Right cardiac atrium (tissue), 5 donors: ENCODE measurements at regions not wholly inside any gene's neighbourhood (a gene's known extent, or its start where the extent isn't known, plus 50 kb on each side); places are given as distances from the start of the nearest gene placed in this dataset.

Experiments
- ATAC-seq, 2 donors: fragments of 200-7000 bp; cut with Tn5 transposase; one replicate each; pipeline versions ENCODE4 v1.8.0 to v1.9.1; 2020; ENCODE audit warnings: moderate library complexity in 2 of 2, mild to moderate bottlenecking in 1 of 2
- DNase-seq, 3 donors: peaks; one replicate each; pipeline ENCODE4 v3.0.0-alpha.2; 2020
- H3K27ac ChIP-seq: one replicate; pipeline ENCODE4 v1.5.1; 2013; ENCODE audit warnings: mild to moderate bottlenecking, low read length, control low read depth, moderate library complexity
- H3K27me3 ChIP-seq: one replicate; pipeline ENCODE4 v1.6.1; 2013; ENCODE audit not compliant: control insufficient read depth, insufficient read depth
- H3K4me1 ChIP-seq: one replicate; pipeline ENCODE4 v1.6.1; 2013; ENCODE audit warnings: low read length; ENCODE audit not compliant: control insufficient read depth, insufficient read depth
- H3K4me3 ChIP-seq: one replicate; pipeline ENCODE4 v1.5.1; 2013; ENCODE audit warnings: low read length, control low read depth
- H3K9me3 ChIP-seq: one replicate; pipeline ENCODE4 v1.6.1; 2013; ENCODE audit warnings: low read length; ENCODE audit not compliant: control insufficient read depth
- WGBS: extraction: QIAGEN DNeasy Blood & Tissue Kit; methylation state at CpG from one replicate; pipeline ENCODE4 v1.1.7; 2013; 5-methylcytosine and 5-hydroxymethylcytosine counted together
- intact Hi-C, 4 donors: fragments of 100-400 bp; cut with DNase I; formaldehyde crosslinking; loops; one replicate each; pipeline versions ENCODE4 v1.11.0 to v1.14.0; 2022 to 2023
- donor health status: healthy with polysubstance abuse.
- donor health status: DM: no; HTN: yes; CAD: no.
- donor health status: DM: no; HTN: no; CAD: no.
- donor health status: DM: no; HTN: yes; CAD: no; lungs with severe emphysema.
- donor health status: DM: yes; HTN: yes; CAD: no.

DNA sequence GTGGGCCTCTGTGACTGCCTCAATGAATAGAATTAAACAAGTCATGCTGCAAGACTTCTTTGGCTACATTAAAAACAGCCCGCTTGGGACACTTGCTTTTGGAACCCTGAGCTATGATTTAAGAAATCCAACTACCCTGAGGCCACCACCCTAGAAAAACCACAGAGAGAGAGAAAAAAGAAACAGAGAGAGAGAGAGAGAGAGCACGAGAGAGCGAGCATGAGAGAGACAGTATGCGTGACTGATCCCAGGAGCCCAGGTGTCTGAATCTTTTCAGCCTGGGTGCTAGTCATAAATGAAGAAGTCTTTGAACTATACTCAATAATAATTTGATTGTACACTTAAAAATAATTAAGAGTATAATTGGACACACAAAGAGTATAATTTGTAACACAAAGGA is 123.1 kb upstream of the FREM1 start:
- Histone ChIP-seq H3K4me1 (no peaks in the 10 kb centered on the region), H3K27ac (no peak overlapping the region), H3K27me3 (no peaks in the 10 kb centered on the region), H3K9me3 (no peaks in the 10 kb centered on the region), H3K4me3 (no peak overlapping the region)
- ATAC-seq, result no peak
- DNase-seq, result no peak
- WGBS, result 94% methylated on average over 4 of the region's 4 CpGs
- intact Hi-C loops, result no loop called here

GRCh38 chr9:15032860-15033259 is 122.6 kb upstream of the FREM1 start:
- WGBS, result 80% methylated on average over 1 of the region's 1 CpG
- H3K27me3 ChIP-seq, result no peaks in the 10 kb centered on the region
- DNase-seq (no peak), ATAC-seq (no peak)
- no peak overlapping the region for H3K27ac ChIP-seq
- no peak overlapping the region for H3K4me3 ChIP-seq
- H3K4me1 ChIP-seq, result no peaks in the 10 kb centered on the region
- no peaks in the 10 kb centered on the region for H3K9me3 ChIP-seq
- intact Hi-C loops, result no loop called here

GRCh38 chr9:15021146-15021545 is 110.9 kb upstream of the FREM1 start:
- no peak for ATAC-seq
- WGBS, result 71% methylated on average over 1 of the region's 1 CpG

GRCh38 chr9:15018096-15018637 is 107.9 kb upstream of the FREM1 start:
- H3K27ac ChIP-seq, result no peak overlapping the region
- 92% methylated on average over 6 of the region's 6 CpGs for whole genome bisulfite sequencing
- intact Hi-C loops, result no loop called here
- H3K4me1 ChIP-seq, result no peaks in the 10 kb centered on the region
- DNase-seq (no peak), ATAC-seq (no peak)
- no peak overlapping the region for H3K4me3 ChIP-seq
- no peaks in the 10 kb centered on the region for H3K27me3 ChIP-seq
- H3K9me3 ChIP-seq, result no peaks in the 10 kb centered on the region

More at GRCh38 chr9:15021146-15021545, 110.9 kb upstream of the FREM1 start:
- Histone ChIP-seq H3K4me3 (no peak overlapping the region), H3K27ac (no peak overlapping the region), H3K27me3 (no peaks in the 10 kb centered on the region), H3K9me3 (no peaks in the 10 kb centered on the region), H3K4me1 (no peaks in the 10 kb centered on the region)
- DNase-seq, result no peak
- intact Hi-C loops, result no loop called here

GRCh38 chr9:15010581-15010980 is 100.4 kb upstream of the FREM1 start:
- no peaks in the 10 kb centered on the region for H3K9me3 ChIP-seq
- no peaks in the 10 kb centered on the region for H3K4me1 ChIP-seq
- intact Hi-C loops, result no loop called here
- DNase-seq (no peak), ATAC-seq (no peak)
- no peak overlapping the region for H3K4me3 ChIP-seq
- no peak overlapping the region for H3K27ac ChIP-seq
- no peaks in the 10 kb centered on the region for H3K27me3 ChIP-seq

DNA sequence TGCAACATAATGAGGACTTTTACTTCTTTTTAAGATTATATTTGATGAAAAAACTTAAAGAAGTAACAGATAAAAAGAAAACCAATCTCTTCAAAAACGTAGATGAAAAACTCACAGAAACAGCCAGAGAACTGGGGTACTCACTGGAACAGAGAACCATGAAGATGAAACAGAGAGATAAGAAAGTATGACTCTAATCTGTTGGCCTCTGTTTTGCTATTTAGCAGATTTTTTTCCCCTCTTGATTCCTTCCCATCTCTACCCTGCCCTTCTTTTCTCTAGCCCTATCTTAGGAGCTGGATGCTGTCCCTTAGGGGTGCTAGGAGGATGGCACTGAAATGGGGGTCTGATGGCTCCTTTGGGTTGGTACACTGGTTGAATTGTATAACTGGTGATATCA is 97.5 kb upstream of the FREM1 start:
- H3K27me3 ChIP-seq, result no peaks in the 10 kb centered on the region
- ATAC-seq (no peak), DNase-seq (no peak)
- H3K4me1 ChIP-seq, result no peaks in the 10 kb centered on the region
- 33% methylated on average over 1 of the region's 1 CpG for WGBS
- H3K27ac ChIP-seq, result no peak overlapping the region
- no peak overlapping the region for H3K4me3 ChIP-seq
- intact Hi-C loops, result no loop called here
- no peaks in the 10 kb centered on the region for H3K9me3 ChIP-seq

DNA sequence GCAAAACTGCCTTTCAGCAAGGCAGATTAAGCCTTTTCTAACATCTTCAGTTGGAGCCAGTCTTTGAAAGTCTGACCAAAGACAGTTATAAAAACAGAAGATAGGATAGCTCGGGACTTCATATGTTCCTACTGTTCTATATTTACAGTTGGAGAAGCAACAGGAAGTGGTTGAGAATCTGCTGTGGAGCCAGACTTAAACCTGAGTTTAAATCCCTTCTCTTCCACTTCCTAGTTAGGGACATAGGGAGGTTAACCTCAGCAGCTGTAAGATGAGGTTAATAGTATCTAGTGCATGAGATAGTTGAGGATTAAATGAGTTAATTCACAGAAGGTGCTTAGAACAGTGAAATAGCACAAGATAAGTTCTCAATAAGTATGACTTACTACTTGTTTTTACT is 84.5 kb upstream of the FREM1 start:
- H3K4me1 ChIP-seq, result no peaks in the 10 kb centered on the region
- WGBS, result 25% methylated on average over 1 of the region's 1 CpG
- H3K9me3 ChIP-seq, result no peaks in the 10 kb centered on the region
- intact Hi-C loops, result no loop called here
- ATAC-seq, result no peak
- no peak for DNase-seq
- no peaks in the 10 kb centered on the region for H3K27me3 ChIP-seq
- H3K27ac ChIP-seq, result no peak overlapping the region
- H3K4me3 ChIP-seq, result no peak overlapping the region

DNA sequence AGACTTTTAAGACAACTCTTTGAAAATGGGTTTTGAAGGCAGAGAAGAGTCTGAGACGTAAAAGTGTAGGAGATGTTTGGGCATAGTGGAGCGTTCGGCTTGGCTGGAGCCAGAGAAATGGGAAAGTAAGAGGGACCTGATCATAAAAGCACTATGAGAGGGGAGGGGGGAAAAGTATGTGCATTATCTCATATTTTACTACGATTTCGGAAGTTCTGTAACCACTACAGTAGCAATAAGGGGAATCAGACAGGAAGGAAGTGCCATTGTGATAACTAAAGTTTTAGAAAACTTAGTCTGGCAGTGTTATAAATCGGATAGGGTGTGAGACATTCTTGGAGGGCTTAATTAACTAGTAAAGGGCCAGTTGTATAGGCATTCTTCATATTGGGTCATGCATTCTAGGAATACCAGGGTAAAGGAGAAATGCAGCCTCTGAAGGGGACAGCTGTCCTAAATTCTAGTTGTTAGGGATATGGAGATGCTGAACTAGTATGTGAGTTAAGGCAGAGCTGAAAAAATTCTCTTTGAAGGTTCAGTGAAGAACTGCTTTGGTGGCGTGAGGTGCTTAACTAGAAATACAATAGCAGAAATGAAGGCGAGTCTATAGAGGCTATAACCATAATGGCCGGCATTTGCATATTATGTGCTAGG is 83.8 kb upstream of the FREM1 start:
- DNase-seq, result no peak
- Histone ChIP-seq H3K4me3 (peak overlapping the region; percentile 85), H3K27me3 (no peaks in the 10 kb centered on the region), H3K27ac (no peak overlapping the region), H3K4me1 (no peaks in the 10 kb centered on the region), H3K9me3 (no peaks in the 10 kb centered on the region)
- 52% methylated on average over 9 of the region's 9 CpGs for WGBS
- peak in 1 of 2 donors; percentile 4 for ATAC-seq
- intact Hi-C loops, result no loop called here

DNA sequence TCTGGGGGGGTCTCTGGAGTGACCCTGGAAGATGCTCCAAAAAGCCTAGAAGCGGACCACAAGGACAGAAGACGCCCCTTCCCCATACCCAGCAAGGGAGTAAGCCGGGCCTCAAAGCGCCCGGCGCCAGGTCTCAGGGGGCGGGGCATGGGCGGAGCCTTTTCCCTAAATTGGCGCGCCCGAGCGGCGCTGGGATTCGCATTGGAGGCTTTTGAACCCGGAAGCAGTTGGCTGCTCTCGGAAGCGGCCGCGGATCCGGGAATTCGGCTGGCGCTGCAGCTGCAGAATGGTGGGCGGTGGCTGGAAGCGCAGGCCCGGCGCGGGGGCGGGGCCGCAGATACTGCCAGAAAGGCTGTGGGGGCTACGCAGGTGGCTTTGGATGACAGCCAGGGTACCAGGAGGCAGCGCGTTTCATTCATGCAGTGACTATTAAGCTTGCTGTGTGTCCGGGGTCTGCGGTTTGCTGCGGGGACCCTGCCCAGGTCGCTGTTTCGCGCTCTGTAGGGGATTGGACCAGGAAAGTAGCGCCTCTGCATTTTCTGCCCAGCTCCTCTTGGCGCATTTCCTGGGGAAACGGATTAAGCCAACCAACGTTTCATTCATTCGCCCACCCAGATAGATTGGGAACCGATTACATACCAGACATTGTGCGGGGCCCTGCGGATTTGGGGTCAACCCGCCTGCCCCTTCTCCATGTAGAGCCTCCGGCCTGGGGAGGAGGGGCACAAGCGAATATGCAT is 83.0 kb upstream of the FREM1 start:
- Histone ChIP-seq H3K4me3 (peak overlapping the region; percentile 85), H3K27me3 (no peaks in the 10 kb centered on the region), H3K27ac (peak overlapping the region; percentile 65), H3K4me1 (no peaks in the 10 kb centered on the region), H3K9me3 (no peaks in the 10 kb centered on the region)
- DNase-seq, result peak; percentile 92 to 96 (median 96)
- 4% methylated on average over 49 of the region's 49 CpGs for WGBS
- intact Hi-C loops, result no loop called here
- peak; percentile 99 for ATAC-seq

DNA sequence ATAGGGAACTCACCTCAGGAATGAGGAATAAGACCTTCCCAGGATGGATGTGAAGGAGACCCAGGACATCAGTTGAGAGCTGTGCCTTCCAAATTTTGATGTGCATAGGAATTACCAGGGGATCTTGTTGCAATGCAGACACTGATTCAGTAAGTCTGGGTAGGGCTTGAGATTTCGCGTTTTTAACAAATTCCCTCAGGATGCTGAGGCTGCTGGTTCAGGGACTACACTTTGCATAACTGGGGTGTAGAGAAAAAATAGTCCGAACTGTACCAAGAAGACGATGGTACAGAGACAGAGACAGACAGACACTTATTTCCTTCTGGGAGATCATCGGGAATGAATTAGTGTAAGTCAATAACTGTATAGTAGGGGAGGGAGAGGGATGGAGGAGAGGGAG is 82.3 kb upstream of the FREM1 start:
- ATAC-seq (no peak), DNase-seq (no peak)
- intact Hi-C loops, result no loop called here
- H3K27me3 ChIP-seq, result no peaks in the 10 kb centered on the region
- peak overlapping the region; percentile 85 for H3K4me3 ChIP-seq
- 69% methylated on average over 5 of the region's 5 CpGs for WGBS
- H3K4me1 ChIP-seq, result no peaks in the 10 kb centered on the region
- no peaks in the 10 kb centered on the region for H3K9me3 ChIP-seq
- no peak overlapping the region for H3K27ac ChIP-seq

DNA sequence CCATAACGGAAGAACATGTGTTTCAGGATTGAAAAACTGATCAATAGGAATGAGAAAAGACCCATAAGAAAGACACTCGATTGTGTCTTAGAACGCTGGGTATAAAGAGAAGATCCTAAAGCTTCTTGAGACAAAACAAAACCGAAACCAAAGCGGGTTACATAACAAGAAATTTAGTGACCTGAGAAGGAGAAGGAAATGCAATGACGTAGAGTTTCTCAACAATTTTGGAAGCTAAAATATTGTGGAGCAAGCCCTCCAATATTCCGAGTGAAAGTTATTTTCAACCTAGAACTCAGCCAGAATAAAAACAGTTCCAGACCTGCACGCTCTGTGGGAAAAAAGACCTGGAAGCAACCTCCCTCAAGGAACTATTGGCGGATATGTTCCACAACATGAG is 81.9 kb upstream of the FREM1 start:
- Histone ChIP-seq H3K27ac (no peak overlapping the region), H3K4me1 (no peaks in the 10 kb centered on the region), H3K4me3 (peak overlapping the region; percentile 85), H3K27me3 (no peaks in the 10 kb centered on the region), H3K9me3 (no peaks in the 10 kb centered on the region)
- WGBS, result 81% methylated on average over 9 of the region's 9 CpGs
- intact Hi-C loops, result no loop called here
- DNase-seq (no peak), ATAC-seq (no peak)
